NOMO-1 (cell line): ENCODE measurements at regions not wholly inside any gene's neighbourhood (a gene's known extent, or its start where the extent isn't known, plus 50 kb on each side); places are given as distances from the start of the nearest gene placed in this dataset.

Experiments used
- DNase-seq, 2 experiments: peaks; one replicate each; lab custom pipeline; 2025; ENCODE audit not compliant: unreplicated experiment in 2 of 2; lab: John Stamatoyannopoulos, UW

GRCh38 chr2:66930339-66931220, 466.6 kb upstream of the ETAA1 start:
- DNase-seq: peak; percentile 53 to 57

DNA sequence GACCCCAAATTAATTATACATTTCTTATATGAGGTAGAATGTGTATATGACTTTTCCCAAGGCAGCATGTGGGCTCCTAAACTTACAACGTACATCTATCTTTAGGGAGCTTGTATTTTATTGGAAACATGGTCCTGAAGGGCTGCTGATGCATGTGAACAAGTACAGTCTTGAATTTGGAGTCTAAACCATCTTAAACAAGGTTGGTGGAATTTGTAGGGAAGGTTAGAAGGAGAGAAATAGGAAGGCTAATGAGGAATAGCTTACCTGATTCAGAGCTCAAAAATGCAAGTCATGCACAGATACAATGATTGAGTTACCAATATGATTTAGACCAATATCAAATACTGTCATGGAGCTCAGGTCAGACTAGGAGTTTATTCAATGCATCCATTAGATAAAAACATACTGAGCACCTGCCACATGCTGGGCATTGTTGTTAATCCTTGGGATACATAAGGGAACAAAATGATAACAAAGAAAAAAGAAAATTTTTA, 458.6 kb upstream of the ETAA1 start:
- DNase-seq: no peak

DNA sequence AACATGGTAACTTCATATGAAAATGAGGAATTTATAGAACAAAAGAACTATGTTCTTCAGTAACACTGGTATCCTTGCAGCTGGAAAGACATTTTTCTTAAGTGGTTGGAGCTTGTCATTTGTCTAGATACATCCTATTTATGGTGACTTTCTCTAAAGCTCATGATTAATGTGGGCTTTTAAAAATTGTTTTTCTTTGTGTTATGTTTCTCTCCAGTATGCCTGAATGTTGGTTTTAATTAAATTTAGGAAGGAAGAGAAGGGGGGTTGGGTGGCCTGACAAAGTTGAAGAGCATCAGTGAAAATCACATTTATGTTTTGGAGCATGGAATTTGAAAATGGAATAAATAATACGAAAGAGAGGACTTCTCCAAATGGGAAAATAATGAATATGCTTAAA, 457.1 kb upstream of the ETAA1 start:
- DNase-seq: no peak

DNA sequence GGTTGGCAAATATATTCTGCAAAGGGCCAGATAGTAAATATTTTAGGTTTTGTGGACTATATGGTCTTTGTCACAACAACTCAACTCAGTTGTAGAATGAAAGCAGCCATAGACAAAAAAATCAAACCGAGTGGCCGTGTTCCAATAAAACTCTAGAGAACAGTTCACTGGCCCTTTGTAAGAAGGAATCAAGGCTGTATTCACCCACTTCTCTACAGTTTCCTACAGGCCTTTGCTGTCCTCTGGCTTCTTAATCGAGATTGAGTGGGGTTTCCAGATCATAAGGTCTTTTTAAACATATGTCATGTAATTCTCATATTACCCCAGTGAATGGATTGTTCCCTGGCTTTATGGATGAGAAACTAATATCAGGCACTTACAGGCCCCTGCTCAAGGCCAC, 448.9 kb upstream of the ETAA1 start:
- no peak for DNase-seq

- DNase-seq: no peak
Measured at GRCh38 chr2:66957198-66957597, 439.9 kb upstream of the ETAA1 start.

- DNase-seq: no peak
Measured at GRCh38 chr2:66957677-66958076, 439.5 kb upstream of the ETAA1 start.

- DNase-seq: no peak
Measured at GRCh38 chr2:66960161-66960560, 437.0 kb upstream of the ETAA1 start.

DNA sequence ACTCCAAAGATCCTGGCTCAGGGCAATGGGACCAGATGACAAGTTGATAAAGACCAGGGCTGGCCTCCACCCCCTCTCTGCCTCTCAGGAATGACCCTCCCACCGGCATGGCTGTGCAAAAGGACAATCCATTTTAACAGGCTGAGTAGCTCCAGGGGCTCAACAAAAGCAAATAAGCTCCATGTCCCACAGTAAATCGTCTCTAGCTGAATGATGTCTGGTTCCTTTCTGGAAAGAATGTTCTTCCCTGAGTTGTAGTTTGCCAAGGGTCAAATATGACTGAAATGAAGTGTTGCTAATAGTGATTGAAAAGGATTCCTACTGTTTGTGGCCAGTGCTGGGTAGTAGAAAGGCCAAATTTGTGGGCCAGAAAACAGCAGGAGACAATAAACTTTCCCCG, 434.4 kb upstream of the ETAA1 start:
- DNase-seq: no peak

DNA sequence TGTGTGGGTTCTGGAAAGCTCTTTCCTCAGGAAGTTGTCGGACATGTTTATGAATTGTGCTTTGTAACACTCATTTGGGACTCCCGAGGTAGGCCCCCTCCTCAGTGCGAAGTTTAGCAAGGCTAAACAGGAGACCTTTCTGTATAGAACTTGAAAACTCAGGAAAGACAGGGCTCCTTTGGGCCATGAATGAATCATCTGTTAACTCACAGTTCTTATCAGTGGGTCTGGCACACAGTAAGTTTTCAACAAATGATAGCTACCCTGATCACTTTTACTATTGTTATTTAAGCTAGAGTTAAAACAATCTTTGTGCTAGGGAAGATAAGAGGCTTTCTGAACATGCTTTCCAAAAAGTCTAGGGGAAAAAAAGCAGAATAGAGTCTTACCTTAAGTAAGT, 430.5 kb upstream of the ETAA1 start:
- no peak for DNase-seq

DNA sequence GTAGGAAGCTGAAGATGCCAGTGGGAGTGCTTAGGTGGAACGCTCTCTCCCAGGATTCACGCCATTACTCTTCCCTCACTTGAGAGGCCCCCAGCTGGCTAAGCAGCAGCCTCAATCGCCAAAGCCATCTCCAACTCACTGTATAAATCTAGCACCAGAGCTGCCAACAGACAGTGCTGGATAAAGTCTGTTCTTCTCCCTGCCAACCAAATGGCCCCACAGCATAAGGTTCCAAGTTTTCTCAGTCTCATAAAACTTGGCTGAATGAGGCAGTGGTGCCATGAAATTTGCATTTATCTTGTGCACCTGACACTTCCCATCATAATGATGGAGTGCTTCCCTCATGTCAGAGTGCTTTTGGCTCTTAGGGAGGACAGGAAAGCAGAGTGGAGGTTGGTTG, 428.2 kb upstream of the ETAA1 start:
- no peak for DNase-seq

DNA sequence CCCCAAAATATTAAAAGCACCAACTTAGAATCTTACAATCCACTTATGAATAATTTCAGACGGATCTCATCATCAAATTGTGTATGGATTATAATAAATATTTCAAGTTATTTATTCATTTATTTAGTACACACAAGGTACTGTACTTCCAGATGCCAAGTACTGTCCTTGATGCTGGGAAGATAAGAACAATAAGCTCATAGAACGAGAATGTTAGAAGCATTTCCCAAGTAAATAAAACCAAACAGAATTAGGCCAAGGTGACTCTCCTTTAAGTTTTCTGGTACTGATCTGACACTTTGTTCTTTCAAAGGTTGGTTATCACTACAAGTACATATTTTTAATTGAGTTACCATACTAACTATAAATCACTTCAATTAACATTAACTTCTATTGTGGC, 416.1 kb upstream of the ETAA1 start:
- DNase-seq: no peak

- DNase-seq: no peak
Measured at GRCh38 chr2:66982766-66983165, 414.4 kb upstream of the ETAA1 start.

DNA sequence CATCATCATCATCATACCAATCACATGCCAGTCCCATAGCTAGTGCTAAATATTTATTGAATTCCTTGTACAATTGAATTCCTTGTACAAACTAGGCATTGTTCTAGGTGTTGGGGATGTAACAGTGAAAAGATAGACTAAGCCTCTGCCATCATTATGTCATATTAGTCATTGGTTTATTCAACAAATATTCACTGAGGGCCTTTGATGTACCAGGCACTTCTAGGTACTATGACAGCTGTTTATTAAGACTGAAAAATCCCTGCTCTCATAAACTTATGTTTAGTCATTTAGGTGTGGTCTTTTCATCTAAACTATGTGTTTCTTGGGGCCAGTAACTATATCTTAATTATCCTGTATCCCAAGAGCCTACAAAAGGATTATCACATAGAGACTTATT, 412.3 kb upstream of the ETAA1 start:
- DNase-seq: no peak

DNA sequence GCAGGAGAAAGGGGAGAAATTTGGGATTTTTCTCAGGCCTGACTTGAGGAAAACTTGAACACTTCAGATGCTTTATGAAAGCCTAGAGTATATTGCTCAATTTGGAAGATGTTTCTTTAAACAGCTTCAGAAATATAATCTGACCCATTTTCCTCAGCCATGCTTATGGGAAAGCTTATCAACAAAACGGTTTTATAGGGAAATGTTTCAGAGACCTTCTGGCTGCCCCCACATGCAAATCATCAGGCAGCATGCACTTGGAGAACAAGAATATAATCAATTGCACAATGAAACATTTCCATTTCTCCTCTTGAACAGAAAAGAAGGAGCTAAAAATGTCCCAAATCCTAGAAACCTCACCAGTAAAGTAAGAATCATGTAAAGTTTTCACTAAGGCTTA, 411.2 kb upstream of the ETAA1 start:
- DNase-seq: no peak

DNA sequence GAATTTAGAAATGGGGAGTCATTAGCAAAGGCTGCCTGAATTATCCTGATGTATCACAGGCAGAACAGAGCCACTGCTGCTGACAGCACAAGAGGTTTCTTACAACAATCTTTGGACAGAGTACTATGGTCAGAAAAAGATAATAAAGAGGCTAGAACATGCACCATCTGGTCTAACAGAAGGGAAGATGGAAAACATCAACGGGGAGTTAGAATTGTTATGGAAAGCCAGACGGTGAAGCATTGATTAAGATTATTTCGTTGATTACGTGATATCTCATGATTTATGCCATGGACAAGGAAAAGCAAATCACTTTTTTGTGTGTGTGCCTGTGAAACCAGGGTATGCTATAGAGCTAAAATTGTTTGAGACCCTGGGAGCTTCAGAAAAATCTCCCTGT, 409.4 kb upstream of the ETAA1 start:
- DNase-seq: no peak

- no peak for DNase-seq
Measured at GRCh38 chr2:66994654-66995053, 402.5 kb upstream of the ETAA1 start.

DNA sequence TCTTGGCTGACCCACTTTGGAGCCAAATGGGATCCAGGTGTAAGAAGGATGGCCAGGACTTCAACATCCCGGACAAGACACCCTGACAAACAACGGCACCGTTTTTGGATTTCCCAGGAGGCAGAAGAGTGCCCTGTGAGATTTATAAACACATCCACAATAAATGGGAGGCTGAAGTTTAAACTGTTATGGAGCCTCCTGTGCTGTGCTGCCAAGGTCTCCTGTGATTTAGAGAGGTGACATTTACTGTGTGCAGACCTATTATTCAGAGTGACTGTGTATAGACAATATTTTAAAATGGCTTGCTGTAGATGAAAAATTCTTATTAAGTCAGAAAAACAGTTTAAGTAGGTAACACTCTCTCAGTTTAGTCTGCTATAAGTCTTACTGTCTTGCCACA, 401.5 kb upstream of the ETAA1 start:
- DNase-seq: no peak

DNA sequence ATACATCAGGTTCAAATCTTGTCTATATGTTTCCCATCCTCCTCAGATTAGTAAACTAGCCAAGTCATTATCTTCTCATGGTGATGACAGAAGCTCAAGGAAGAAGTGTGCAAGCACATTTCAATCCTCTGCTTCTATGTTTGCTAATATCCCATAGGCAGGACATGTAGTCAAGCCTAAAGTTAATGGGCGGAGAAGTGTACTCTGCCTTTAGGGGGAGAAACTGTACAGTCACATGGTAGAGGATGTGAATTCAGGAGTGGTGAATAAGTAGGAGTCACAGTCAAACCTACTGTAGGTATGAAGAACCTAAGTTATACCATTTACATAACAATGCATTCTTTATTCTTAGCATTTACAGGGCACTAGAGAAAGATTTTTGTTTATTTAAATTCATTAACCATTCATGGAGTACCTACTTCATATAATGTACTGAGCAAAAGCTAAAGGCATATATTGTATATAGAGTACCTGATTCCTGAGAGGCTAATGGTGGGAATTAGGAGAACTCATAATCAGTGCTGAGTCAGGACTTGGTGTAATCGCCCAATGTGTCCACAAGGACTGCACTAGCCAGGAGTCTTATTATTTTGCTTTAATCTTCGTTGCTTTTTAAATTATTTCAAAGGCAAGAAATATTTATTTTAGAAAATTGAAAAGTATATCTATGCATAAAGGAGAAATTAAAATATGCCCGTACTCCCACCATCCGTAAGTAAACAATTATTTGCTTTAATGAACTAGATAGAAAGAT, 394.3 kb upstream of the ETAA1 start:
- no peak for DNase-seq

DNA sequence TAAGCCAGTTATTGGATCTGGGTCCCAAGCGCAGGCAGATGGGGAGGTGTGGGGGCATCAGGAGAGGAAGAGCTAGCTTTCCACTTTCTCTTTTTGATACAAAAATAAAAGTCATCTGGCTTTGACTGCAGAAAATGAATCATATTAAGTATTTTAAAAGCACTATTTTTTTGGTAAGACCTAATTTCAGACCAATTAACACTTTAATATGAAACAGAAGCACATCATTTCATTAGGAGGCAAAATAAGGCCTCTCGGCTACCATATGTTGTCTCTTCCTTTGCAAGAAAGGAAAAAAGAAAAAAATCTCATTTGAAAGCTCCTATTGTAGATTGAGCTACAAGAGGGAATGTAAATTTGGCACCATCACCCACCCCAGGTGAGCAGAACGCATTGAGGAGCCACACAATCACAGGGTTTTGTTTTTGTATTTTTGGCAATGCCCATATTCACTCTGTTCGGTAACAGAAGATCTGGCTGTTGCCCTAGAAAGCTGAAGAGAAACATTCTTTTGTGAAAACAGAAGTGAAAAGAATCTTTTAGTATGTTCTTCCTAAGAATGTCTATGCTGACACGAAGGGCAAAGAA, 390.7 kb upstream of the ETAA1 start:
- DNase-seq: no peak

DNA sequence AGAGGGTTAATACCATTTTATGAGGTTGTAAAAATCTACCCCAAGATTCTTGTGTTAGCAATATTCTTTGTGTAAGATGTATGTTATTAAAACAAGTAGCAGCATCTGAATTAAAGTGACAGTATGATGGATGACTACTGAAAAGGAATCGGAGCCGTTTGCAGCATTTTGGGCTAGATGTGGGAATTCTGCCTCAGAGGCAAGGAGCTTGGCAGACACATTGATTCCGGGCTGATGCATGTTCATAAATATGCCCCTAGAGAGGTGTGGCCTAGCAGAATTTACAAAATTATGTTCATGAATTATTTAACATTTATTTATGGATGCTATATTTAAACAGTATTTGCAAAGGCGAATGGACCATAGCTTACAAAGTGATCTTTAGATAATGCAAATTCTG, 389.0 kb upstream of the ETAA1 start:
- DNase-seq: no peak

DNA sequence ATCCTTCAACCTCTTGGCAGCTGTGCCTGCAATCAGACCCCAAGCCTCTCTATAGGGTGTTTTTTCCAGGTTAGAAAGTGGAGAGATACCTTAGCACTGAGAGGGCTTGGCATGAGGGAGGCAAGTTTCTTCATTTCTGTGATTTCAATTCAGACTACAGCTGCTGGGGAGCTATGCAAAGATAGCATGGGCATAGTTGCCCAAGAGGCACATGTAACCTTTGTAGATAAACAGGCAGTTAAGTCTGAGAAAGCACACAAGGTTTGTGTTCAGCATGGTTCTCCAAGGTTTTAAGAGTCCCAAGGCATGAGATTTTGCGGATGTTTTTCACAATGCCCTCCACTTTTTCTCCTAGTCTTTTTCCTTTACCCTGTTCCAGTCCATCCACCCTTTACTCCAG, 385.0 kb upstream of the ETAA1 start:
- DNase-seq: no peak

GRCh38 chr2:67013821-67014220, 383.3 kb upstream of the ETAA1 start:
- DNase-seq: no peak
